GM18508 (cell line): ENCODE measurements at regions not wholly inside any gene's neighbourhood (a gene's known extent, or its start where the extent isn't known, plus 50 kb on each side); places are given as distances from the start of the nearest gene placed in this dataset.
"Not testable (repeated sequence)": the region's sequence is repeated elsewhere in the genome, so short reads cannot be mapped to it uniquely, and the experiment has no call there.

ENCODE experiments used
- ATAC-seq: cut with Tn5 transposase; IDR thresholded peaks from one replicate; pipeline ENCODE4 v1.9.1; 2021; ENCODE audit warnings: moderate number of reproducible peaks; ENCODE audit not compliant: insufficient read depth, unreplicated experiment

DNA sequence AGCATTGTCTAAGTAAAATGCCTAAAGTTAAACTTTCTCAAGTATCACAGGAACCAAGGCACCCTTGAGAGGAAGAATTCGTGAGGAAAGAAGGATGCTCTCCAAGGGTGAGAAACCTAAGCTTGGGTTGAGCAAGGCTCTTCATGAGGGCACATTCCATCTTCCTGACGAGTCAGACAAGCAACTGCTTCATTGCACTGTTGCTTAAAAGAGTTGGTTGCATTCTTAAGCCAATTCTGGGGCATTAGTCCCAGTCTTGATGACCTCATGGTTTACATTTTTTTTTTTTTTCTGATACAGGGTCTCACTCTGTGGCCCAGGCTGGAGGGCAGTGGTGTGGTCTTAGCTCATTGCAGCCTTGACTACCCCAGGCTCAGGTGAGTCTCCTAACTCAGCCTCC, 237.5 kb downstream of the ACTR3 start:
- no peak for ATAC-seq

DNA sequence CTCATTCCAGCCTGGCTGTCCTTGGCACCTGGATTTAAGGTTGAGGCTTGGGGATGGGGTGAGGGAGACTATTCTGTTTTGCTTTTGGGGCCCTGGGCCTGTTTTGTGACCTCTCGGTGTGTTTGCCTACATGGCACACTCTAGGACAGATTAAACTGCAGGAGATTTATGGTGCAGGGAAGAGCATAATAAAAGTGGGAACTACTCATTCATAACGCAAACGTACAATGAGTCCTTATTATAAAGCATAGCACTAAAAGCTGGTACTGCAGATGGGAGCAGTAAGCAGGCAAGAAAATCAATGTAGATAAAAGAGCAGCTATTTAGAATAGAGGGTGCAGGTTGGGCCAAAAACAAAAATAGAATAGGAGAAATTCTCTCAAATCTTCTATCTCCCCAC, 238.4 kb downstream of the ACTR3 start:
- ATAC-seq: no peak

DNA sequence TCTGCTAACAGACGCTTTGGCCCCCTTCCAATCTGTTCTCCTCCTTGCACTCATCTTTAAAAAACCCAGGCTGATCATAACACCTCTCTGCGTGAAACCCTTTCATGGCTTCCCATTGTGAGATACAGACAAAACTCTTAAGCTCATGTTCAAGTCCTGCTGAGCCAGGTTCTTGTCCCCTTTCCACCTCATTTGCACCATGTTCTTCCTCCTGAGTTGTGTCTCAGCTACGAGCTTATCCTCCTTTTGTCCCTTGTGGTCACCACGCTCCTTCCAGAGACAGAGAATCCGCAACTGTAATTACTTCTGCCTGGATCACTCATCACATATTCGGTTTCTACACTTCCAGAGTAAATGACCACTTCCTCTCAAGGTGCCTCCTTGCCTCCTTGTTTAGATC, 238.8 kb downstream of the ACTR3 start:
- ATAC-seq: no peak

DNA sequence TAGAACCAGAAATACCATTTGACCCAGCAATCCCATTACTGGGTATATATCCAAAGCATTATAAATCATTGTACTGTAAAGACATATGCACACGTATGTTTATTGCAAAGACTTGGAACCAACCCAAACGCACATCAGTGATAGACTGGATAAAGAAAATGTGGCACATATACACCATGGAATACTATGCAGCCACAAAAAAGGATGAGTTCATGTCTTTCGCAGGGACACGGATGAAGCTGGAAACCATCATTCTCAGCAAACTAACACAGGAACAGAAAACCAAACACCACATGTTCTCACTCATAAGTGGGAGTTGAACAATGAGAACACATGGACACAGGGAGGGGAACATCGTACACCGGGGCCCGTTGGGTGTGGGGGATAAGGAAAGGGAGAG, 242.2 kb downstream of the ACTR3 start:
- not testable (repeated sequence) for ATAC-seq

DNA sequence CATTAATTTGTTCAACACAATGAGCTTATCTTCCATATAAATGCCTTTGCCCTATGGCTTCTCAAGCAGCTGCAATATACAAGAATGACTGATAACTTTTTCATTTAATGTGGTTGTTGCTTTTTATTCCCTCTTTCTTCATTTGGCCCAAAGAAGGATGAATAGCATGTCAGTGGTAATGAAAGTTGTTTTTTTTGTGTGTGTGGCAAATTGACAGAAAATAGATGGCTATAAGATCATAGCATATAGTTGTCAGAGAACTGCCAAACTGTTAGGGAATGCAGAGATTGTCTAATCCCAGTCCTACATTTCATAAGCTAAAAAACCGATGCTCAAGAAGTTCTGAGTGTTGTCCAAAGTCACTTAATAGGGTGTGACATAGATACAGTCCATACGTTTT, 244.3 kb downstream of the ACTR3 start:
- no peak for ATAC-seq

DNA sequence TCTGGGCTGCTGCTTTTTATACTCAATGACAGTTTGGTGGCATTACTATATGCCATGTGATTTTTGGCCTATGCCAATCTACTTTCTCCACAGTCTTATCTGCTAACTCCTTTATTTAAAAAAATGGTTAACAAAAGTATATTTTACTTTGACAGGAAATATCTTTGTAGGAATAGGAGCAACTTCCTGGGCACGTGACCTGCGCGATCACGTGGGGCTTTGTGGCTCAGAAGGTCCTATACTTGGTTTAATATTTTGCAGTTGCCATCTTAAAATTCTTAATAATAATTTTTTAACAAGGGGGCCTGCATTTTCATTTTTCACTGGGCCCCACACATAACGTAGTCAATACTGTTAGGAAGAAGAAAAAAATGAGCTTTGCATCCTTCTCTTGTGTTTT, 249.7 kb downstream of the ACTR3 start:
- no peak for ATAC-seq

DNA sequence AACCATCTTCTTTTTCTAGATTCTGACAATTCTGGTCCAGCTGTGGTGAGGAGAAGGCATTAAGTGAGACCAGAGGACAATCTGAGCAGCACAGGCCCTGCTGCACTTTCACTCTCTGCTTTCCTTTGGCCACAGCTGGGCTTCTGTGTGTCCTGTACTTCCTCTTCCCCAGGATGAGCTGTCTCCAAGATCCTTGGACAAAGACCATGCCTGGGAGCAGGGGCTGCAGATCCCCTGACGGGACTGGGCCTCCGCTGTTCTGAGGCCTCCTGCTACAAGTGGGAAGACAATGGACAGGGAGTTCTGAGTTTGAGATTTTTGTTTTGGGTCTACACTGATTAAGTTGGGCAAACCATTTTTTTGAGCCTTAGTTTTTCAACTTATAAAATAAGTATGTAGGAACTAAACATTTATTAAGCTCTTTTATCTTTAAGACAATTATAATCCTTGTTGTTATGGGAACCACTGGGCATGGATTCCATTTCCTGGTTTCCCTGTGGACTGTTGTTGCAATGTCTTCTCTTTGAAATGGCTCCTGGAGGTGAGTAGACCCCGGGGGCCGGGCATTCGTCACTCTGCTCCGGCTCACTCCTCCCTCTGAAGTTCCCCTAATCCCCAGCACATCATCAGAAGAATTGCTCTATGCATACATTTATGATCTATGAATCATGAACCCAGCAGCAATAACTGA, 266.6 kb downstream of the ACTR3 start:
- no peak for ATAC-seq

DNA sequence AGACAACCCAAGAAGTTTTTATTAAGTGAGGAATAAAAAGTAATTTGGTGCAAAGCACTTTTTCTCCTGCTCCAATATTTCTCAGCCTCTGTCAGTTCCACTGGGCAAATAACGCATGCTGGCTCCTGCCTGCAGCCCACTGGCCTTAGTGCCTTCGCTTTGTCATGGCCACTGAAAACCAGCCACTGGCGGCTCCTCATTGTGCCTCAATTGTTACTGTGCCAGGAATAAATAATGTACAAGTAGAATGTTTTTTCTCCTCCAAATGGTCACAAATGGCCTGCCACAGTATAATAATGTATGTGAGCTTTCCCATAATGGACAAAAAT, 267.1 kb downstream of the ACTR3 start:
- ATAC-seq: no peak

DNA sequence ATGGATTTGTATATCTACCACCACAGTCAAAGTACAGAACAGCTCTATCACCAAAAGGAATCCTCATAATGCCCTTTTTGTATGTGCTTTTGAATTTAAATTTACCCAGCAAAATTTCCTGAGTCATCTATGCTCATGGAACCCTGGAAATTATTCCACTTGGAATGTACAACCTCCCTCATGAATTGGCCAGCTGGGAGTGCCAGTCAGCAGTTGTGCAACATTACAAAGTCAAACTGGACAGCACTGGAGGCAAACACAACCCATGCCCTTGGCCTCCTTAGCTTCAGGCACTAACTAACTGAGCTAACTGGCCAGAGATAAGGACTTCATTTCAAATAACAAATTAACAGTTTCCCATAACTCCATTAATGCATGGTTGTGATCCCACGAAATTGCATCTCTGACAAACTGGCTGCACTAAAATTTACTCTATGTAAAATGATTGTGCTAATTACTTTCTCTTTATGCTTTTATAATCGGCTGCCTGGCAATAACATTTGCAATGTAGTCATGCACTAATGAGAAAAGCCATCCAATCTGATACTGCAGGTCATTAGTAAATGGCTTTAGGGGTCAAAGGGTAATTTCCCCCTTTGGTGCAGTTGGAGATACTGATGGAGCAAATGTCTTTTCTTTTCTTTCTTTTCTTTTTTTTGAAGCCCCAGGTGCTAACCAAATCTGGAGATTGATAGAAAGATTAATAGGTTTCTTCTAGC, 270.5 kb downstream of the ACTR3 start:
- ATAC-seq: no peak

DNA sequence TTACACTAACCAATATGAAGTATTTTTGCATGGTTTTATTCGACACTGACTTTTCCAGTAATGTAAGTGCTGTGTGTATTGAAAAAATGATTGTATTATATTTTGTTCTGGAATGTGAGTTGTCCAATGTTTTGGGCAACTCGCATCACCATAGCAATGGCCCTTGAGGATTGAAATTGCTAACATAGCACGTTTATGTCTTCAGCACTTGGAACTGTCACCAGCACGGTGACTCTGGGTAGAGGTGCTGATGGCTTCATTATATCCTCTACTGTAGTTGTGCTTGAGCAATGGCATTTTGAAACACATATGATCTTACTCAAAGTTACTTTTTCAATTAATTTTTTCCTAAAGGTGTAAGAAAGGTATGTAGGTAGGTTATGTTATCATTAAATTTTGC, 271.5 kb downstream of the ACTR3 start:
- ATAC-seq: no peak

DNA sequence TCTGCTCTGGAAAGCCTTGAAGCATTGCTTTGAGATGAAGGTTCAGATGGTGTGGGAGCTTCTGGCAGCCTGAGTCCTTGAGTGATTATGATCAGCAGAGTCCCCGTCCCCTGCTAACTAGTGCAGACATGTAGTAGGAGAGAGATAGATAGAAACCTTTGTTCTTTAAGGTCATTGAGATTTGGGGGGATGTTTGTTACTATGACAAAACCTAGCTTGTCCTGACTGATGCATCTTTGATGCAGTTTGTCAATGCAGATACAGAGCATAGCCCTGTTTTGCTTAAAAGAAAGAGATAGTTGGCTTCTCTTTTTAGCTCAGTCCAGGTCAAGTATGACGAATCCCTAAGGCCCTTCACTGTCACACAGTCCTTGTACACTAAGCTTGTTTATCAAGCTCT, 274.6 kb upstream of the DPP10 start:
- no peak for ATAC-seq

DNA sequence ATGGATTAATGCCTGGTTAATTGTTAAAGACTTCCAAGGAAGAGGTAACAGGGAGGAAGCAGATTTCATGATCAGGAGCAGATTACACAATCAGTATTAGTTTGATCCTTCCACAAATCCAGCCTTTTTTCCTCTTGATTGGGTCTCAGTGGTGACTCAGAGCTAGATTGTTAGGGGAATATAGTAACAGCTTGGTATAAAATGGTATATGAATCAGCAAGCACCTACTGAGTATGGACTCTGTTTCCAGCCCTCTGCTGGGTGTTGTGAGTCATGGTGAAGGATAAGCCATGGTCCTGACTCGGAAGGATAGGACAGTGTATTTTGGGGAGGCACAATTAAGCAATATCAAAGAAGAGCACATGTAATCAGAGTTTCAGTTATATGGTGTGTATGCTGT, 272.4 kb upstream of the DPP10 start:
- no peak for ATAC-seq

DNA sequence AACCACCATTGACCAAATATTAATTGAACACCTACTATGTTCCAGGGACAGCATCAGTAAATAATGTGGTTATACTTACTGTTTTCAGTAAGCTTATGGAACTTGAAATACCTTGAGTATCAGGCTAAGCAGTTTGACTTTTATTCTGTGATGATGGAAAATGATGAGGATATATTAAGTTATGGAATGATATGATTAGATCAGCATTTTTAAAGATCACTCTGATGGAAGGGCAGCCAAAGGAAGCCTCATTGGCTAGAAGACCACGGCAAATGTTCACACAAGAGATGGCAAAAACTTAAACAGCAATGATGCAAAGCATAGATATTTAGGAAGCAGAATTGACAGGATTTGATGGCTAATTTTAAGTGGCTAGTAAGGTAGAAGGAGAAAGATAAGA, 266.9 kb upstream of the DPP10 start:
- ATAC-seq: no peak

DNA sequence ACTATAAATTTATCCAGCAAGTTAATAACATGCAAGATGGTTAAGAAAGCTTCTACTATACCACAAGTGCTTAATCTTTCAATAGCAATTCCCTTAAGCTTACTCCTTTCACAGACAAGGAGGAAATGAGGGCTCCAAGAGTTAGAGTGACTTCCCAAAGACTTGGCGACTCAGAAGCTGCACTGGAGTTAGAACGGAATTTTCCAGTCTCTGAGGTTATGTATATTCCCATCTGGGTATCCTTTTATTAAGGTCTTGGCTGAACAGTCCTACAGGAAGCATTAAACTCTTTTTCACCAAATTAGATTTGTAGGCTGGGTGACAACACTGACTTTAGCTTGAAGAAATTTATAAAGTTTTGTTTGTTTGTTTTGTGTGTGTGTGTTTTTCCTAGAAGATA, 256.9 kb upstream of the DPP10 start:
- ATAC-seq: no peak

DNA sequence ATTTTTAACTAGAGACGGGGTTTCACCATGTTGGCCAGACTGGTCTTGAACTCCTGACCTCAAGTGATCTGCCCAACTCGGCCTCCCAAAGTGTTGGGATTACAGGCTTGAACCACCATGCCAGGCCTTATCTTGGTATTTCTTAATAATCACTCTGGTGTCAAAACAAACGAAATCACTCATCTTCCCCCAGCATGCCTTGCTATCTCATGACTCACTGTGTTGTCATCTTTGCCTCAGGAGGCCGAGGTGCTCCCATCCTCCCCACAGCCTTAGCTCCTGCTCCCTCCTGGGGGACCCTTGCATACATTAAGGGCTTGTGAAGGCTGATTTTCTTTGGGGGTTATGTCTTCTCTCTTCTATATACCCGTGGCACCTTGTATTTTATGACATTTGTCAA, 250.1 kb upstream of the DPP10 start:
- ATAC-seq: no peak

DNA sequence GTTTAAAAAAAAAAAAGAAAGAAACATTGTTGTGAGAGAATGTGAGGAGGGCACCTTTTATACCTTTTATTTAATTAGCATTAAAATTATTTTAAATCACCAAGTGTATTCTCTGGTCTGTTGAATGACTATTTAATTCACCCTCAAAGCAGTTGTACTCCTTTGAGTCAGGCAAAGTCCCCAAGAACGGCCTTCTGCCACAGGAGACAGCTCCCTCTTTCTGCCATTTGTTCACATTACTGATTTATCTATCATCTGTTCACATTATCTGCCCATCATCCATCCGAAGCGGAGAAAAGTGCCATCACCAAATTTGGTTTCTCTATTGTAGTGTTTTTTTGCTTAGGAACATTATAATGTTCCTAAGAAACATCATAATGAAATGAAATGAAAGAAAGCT, 240.7 kb upstream of the DPP10 start:
- ATAC-seq: no peak

DNA sequence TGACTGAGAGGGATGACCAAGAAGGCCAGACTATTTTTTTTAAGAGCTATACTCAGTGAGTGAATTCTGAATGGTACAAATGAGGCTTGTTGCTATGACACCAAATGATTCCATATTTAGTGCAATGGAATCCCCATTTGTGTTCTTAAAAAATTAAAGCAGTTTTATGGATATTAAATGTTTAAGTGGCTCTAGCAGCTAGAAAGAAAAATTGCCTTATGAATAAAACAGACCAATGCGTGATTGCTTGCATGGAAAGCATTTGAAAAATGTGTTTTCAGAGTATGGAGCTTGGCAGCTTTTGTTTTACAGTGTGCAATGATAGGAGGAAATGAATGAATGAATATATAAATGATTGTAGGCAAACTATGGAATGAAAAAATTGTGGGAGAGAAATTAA, 238.8 kb upstream of the DPP10 start:
- ATAC-seq: no peak

DNA sequence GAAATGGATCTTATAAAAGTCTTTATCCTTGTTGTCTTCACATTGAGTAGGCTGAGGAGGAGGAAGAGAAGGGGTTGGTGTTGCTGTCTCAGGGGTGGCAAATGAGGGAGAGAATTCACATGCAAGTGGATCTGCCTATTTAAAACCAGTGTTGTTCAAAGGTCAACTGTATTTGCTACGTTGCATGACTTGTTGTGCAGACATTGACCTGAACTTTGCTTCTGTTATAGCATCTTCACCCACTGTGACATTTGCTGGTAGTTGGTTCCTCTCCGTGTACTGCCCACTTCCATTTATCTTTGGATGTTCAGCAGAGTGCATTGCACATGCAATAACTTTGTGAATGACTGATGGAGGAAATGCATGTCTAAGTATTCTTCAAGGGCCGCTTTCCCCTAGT, 228.6 kb upstream of the DPP10 start:
- no peak for ATAC-seq

DNA sequence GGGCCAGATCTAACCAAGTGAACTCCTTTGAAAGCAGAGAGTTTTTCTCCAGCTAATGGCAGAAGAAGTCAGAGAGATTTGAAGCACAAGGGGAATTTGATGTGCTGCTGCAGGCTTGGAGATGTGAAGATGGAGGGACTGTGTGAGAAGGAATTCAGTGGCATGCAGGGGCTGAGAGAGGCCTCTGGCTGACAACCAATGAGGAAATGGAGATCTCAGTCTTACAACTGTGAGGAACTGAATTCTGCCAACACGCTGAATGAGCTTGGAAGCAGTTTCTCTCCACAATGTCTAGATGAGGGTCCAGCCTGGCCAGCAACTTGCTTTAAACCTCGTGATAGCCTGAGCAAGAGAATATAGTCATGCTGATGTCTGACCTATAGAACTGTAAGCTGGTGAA, 224.1 kb upstream of the DPP10 start:
- ATAC-seq: no peak

DNA sequence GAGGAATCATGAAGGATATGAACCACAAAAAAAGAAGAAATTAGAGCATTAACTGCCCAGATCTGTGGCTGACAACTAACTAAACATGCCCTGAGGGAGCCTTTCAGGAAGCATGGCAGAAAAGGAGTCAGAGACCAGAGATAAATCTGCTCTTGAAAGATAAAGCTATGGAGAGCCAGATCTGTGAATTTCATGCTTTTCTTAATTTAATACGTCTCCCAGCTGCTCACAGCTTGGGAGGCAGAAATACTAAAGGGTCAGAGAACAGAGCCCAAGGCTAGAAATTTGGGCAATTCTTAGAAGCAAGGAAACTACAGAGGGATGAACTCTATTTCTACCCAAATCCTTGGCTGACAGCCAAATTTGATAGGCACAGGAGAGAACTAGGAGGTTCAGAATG, 223.0 kb upstream of the DPP10 start:
- no peak for ATAC-seq

DNA sequence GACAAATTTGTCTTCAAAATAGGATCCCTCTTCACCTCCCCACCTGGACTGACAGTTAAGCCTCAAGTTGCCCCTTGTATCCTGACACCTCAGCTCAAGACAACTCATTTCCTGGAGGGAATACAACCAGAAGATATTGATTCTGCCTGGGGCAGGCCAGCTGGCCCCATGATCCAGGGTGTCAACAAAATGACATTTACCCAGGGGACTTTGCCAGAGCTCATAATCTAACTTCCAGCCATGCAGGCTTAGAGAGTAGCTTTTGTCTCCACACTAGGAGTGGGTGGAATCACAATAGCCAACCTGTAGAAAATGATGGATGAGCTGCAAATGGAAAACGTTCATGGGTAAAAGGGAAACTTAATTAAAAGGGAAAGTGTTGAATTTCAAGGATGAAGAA, 220.1 kb upstream of the DPP10 start:
- ATAC-seq: no peak

DNA sequence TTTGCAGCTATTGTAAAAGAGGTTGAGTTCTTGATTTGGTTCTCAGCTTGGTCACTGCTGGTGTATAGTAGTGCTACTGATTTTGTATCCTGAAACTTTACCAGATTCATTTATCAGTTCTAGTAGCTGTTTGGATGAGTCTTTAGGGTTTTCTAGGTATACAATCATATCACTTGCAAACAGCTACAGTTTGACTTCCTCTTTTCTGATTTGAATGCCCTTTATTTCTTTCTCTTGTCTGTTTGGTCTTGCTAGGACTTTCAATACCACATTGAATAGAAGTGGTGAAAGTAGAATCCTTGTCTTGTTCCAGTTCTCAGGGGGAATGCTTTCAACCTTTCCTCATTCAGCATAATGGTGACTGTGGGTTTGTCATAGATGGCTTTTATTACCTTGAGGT, 210.5 kb upstream of the DPP10 start:
- no peak for ATAC-seq
